ENCODE measurements at regions not wholly inside any gene's neighbourhood (a gene's known extent, or its start where the extent isn't known, plus 50 kb on each side); places are given as distances from the start of the nearest gene placed in this dataset.

GRCh38 chr2:10223932-10224720 lies 78.6 kb upstream of the HPCAL1 start:
- no peaks in the 10 kb centered on the region for H3K27me3 ChIP-seq (ENCODE audit: control insufficient read depth in 2 of 2, insufficient read depth in 2 of 2, low read length in 2 of 2)
- POLR2A ChIA-PET = no interaction called here
- DNase-seq (ENCODE audit: low read depth, low spot score) = no peak
- H3K4me1 ChIP-seq (ENCODE audit: control insufficient read depth, extremely low read depth, insufficient read depth, low read length) = no peaks in the 10 kb centered on the region
- TF ChIP-seq POLR2AphosphoS5 (IDR thresholded peaks at IDR 0.05; ENCODE audit: insufficient read depth, low read depth, low read length) = no peak
- no peak for TF ChIP-seq POLR2A (IDR thresholded peaks at IDR 0.05; ENCODE audit: low read depth, low read length)
- no peak for TF ChIP-seq EZH2 (IDR thresholded peaks at IDR 0.05; ENCODE audit: borderline replicate concordance, low read depth, low read length, severe bottlenecking)
- TF ChIP-seq MAX (IDR thresholded peaks at IDR 0.05; ENCODE audit: insufficient read depth, insufficient read length) = no peak
- no peak for TF ChIP-seq MYC (IDR thresholded peaks at IDR 0.05; ENCODE audit: low read depth, low read length)
- no peak for TF ChIP-seq FOS (IDR thresholded peaks at IDR 0.05; ENCODE audit: borderline replicate concordance, insufficient read depth, low read length)
- no peak for TF ChIP-seq GATA2 (IDR thresholded peaks at IDR 0.05; ENCODE audit: insufficient read depth, insufficient read length, low read depth, low read length)
- TF ChIP-seq JUN (IDR thresholded peaks at IDR 0.05; ENCODE audit: borderline replicate concordance, insufficient read depth, insufficient read length, low read depth) = no peak
- TF ChIP-seq CTCF (IDR thresholded peaks at IDR 0.05; ENCODE audit: extremely low read depth in 1 of 2, insufficient read depth in 1 of 2, low read depth in 1 of 2, low read length in 2 of 2) = no peak
- H3K79me2 ChIP-seq (ENCODE audit: control insufficient read depth, insufficient read depth, low read length) = no peaks in the 10 kb centered on the region
- H3K9me1 ChIP-seq (replicated peaks; ENCODE audit: control insufficient read depth, extremely low read depth, insufficient read depth, low read length) = no peaks in the 10 kb centered on the region
- BruUV-seq (replicated peaks) = no TSS peak
- no peak overlapping the region for H3K27ac ChIP-seq (ENCODE audit: insufficient read depth, low read depth, low read length)
- H3K4me2 ChIP-seq (ENCODE audit: insufficient read depth, low read length) = no peak overlapping the region
- intact Hi-C loops (cut with micrococcal nuclease) = no loop called here
- FAIRE-seq = no peak
- no peak overlapping the region for H3K9ac ChIP-seq (replicated peaks; ENCODE audit: extremely low read depth, insufficient read depth, low read length)
- CTCF ChIA-PET = interaction anchor here (1.0 kb wide), 1 partner anchor 53 kb away, joined by 3 read pairs; no protein-coding TSS in a partner anchor
- no peak overlapping the region for H2AFZ ChIP-seq (ENCODE audit: low read depth, low read length)
- H3K9me3 ChIP-seq (replicated peaks; ENCODE audit: control insufficient read depth, insufficient read depth, low read length) = no peaks in the 10 kb centered on the region
- no peaks in the 10 kb centered on the region for H3K36me3 ChIP-seq (ENCODE audit: control insufficient read depth in 2 of 2, extremely low read depth in 1 of 2, insufficient read depth in 2 of 2, low read length in 2 of 2)
- dilution Hi-C loops (cut with MboI; ENCODE audit: extremely low pct_ligation_motif_present, low sequenced_read_pairs) = no loop called here
- no peak overlapping the region for H3K4me3 ChIP-seq (replicated peaks in 1 of 3; ENCODE audit: insufficient read depth in 1 of 3, low read depth in 1 of 3, low read length in 3 of 3)
- no peaks in the 10 kb centered on the region for H4K20me1 ChIP-seq (replicated peaks; ENCODE audit: control insufficient read depth, extremely low read depth, insufficient read depth, low read length)

All from endothelial cell of umbilical vein (primary cell).